ENCODE measurements at regions not wholly inside any gene's neighbourhood (a gene's known extent, or its start where the extent isn't known, plus 50 kb on each side); places are given as distances from the start of the nearest gene placed in this dataset.

DNA sequence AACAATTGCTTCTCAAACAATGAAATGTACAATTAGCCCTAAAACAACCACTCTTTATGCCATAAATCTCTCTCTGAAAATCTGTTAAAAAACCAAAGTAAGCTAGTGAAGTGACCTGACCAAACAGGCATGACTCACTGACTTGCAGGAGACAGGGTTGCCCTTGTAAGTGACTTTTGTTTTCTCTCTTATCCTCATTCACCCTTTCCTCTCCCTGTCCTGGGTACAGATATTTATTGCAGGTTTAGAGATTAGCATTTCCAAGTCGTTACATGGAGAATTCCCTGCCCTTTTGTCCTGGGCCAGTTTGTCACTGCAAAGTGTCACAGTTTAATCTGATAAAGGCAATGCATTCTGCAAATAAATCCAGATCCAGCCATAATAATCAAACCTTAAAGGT lies 484.2 kb downstream of the IRX1 start:
- TF ChIP-seq, protein P1, sequence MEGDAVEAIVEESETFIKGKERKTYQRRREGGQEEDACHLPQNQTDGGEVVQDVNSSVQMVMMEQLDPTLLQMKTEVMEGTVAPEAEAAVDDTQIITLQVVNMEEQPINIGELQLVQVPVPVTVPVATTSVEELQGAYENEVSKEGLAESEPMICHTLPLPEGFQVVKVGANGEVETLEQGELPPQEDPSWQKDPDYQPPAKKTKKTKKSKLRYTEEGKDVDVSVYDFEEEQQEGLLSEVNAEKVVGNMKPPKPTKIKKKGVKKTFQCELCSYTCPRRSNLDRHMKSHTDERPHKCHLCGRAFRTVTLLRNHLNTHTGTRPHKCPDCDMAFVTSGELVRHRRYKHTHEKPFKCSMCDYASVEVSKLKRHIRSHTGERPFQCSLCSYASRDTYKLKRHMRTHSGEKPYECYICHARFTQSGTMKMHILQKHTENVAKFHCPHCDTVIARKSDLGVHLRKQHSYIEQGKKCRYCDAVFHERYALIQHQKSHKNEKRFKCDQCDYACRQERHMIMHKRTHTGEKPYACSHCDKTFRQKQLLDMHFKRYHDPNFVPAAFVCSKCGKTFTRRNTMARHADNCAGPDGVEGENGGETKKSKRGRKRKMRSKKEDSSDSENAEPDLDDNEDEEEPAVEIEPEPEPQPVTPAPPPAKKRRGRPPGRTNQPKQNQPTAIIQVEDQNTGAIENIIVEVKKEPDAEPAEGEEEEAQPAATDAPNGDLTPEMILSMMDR (IDR thresholded peaks at IDR 0.05), result no peak
- TF ChIP-seq POLR2AphosphoS5 (IDR thresholded peaks at IDR 0.05), result no peak
